Lung (tissue), 11 donors: ENCODE measurements at regions not wholly inside any gene's neighbourhood (a gene's known extent, or its start where the extent isn't known, plus 50 kb on each side); places are given as distances from the start of the nearest gene placed in this dataset.

Source experiments
- ATAC-seq: fragments of 200-7000 bp; cut with Tn5 transposase; one replicate; pipeline ENCODE4 v1.9.1; 2020; ENCODE audit warnings: moderate number of reproducible peaks; ENCODE audit not compliant: insufficient read depth, low FRiP score
- DNase-seq, 3 donors: peaks; one replicate each; pipeline ENCODE4 v3.0.0-alpha.2; 2013 to 2017
- H3K27ac ChIP-seq, 2 donors: one replicate each; pipeline ENCODE4 v1.5.1; 2013; ENCODE audit warnings: mild to moderate bottlenecking in 2 of 2, moderate library complexity in 2 of 2, control low read depth in 1 of 2, inconsistent platforms in 1 of 2, low read depth in 1 of 2, low read length in 1 of 2
- H3K27me3 ChIP-seq, 3 donors: one replicate each; pipeline ENCODE4 v1.5.1; 2013; ENCODE audit warnings: low read length in 2 of 3; ENCODE audit not compliant: control insufficient read depth in 3 of 3, insufficient read depth in 3 of 3
- H3K36me3 ChIP-seq, 4 donors: one replicate each; pipeline ENCODE4 v1.5.1; 2013; ENCODE audit warnings: low read length in 4 of 4, mild to moderate bottlenecking in 1 of 4, moderate library complexity in 1 of 4; ENCODE audit not compliant: control insufficient read depth in 4 of 4, insufficient read depth in 4 of 4
- H3K4me1 ChIP-seq, 5 donors: one replicate each; pipeline ENCODE4 v1.5.1; 2013; ENCODE audit warnings: low read length in 5 of 5, mild to moderate bottlenecking in 2 of 5, moderate library complexity in 1 of 5; ENCODE audit not compliant: control insufficient read depth in 5 of 5, insufficient read depth in 5 of 5
- H3K4me3 ChIP-seq: one replicate; pipeline ENCODE4 v1.5.1; 2013; ENCODE audit warnings: mild to moderate bottlenecking, control low read depth, moderate library complexity
- H3K9ac ChIP-seq, 2 donors: one replicate each; pipeline ENCODE4 v1.5.1; 2013; ENCODE audit warnings: low read length in 2 of 2, control low read depth in 1 of 2; ENCODE audit not compliant: insufficient read depth in 1 of 2
- H3K9me3 ChIP-seq, 4 donors: one replicate each; pipeline ENCODE4 v1.5.1; 2013; ENCODE audit warnings: low read length in 3 of 4, mild to moderate bottlenecking in 1 of 4, moderate library complexity in 1 of 4; ENCODE audit not compliant: control insufficient read depth in 4 of 4, insufficient read depth in 3 of 4
- CTCF ChIP-seq: IDR thresholded peaks from 2 replicates; pipeline ENCODE4 v1.5.1; 2012; ENCODE audit warnings: mild to moderate bottlenecking; ENCODE audit errors: control extremely low read depth, extremely low read depth
- WGBS, 2 donors: extraction: QIAGEN DNeasy Blood & Tissue Kit; methylation state at CpG; one replicate each; pipeline ENCODE4 v1.1.7; 2013; 5-methylcytosine and 5-hydroxymethylcytosine counted together
- donor health status: control.
- donor health status: control.
- donor health status: Bipolar disorder and iron deficiency.
- donor health status: healthy.
- donor health status: DM: yes; HTN: yes; CAD: no.

- 36 to 40% methylated on average over 1 of the region's 1 CpG for WGBS, 2 donors
- TF ChIP-seq CTCF: no peak
- DNase-seq: no peak
Observed at GRCh38 chr1:216778737-216779136, 55.5 kb upstream of the ESRRG start.

GRCh38 chr1:216777148-216777547 lies 53.9 kb upstream of the ESRRG start:
- ATAC-seq (no peak), DNase-seq (peak in 2 of 3 donors; percentile 52 to 61)
- Histone ChIP-seq H3K4me1 (peaks cover 0 to 8% (median 0%) of the 10 kb centered on the region in 5 donors), H3K27ac (no peak overlapping the region), H3K9ac (no peak overlapping the region), H3K36me3 (no peaks in the 10 kb centered on the region), H3K27me3 (no peaks in the 10 kb centered on the region), H3K9me3 (no peaks in the 10 kb centered on the region), H3K4me3 (no peak overlapping the region)
- no peak for TF ChIP-seq CTCF
- WGBS, 2 donors: 80 to 84% methylated on average over 5 of the region's 5 CpGs

More at GRCh38 chr1:216778737-216779136, 55.5 kb upstream of the ESRRG start:
- Histone ChIP-seq H3K36me3 (no peaks in the 10 kb centered on the region), H3K4me3 (no peak overlapping the region), H3K4me1 (peaks cover 0 to 8% (median 0%) of the 10 kb centered on the region in 5 donors), H3K27ac (no peak overlapping the region), H3K27me3 (no peaks in the 10 kb centered on the region), H3K9ac (no peak overlapping the region), H3K9me3 (no peaks in the 10 kb centered on the region)
- ATAC-seq: no peak
